D721Med (cell line): ENCODE measurements at regions not wholly inside any gene's neighbourhood (a gene's known extent, or its start where the extent isn't known, plus 50 kb on each side); places are given as distances from the start of the nearest gene placed in this dataset.

Source experiments
- DNase-seq: peaks from one replicate; pipeline ENCODE4 v3.0.0; 2011; ENCODE audit warnings: low spot score; ENCODE audit not compliant: insufficient read length
- FAIRE-seq: peaks from 2 replicates; lab custom pipeline; 2011; peaks lifted over from hg19 to GRCh38; lab: Jason Lieb, UNC
- TF ChIP-seq, protein P1 (sequence below): IDR thresholded peaks from 2 replicates; pipeline ENCODE4 v1.5.1; 2012; ENCODE audit warnings: mild to moderate bottlenecking, control low read depth; ENCODE audit not compliant: insufficient read depth; ENCODE audit errors: missing control alignments

DNA sequence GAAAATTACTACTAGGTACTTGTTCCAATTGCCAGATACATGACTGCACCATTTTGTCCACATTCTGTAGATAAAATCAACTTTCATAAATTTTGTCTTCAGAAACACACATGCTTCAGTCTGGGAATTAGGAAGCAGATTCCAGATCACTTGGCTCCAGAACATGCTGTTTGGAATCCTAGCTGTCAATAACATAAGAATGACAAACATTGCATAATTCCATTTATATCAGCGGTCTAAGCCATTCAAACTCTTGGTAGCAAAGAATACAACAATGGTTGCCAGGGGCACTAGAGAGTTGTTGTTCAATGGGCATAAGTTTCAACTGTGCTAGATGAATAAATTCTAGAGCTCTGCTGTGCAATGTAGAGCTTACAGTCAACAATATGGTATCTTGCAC lies 1112.1 kb upstream of the AGA start:
- TF ChIP-seq, protein P1, sequence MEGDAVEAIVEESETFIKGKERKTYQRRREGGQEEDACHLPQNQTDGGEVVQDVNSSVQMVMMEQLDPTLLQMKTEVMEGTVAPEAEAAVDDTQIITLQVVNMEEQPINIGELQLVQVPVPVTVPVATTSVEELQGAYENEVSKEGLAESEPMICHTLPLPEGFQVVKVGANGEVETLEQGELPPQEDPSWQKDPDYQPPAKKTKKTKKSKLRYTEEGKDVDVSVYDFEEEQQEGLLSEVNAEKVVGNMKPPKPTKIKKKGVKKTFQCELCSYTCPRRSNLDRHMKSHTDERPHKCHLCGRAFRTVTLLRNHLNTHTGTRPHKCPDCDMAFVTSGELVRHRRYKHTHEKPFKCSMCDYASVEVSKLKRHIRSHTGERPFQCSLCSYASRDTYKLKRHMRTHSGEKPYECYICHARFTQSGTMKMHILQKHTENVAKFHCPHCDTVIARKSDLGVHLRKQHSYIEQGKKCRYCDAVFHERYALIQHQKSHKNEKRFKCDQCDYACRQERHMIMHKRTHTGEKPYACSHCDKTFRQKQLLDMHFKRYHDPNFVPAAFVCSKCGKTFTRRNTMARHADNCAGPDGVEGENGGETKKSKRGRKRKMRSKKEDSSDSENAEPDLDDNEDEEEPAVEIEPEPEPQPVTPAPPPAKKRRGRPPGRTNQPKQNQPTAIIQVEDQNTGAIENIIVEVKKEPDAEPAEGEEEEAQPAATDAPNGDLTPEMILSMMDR: no peak
- DNase-seq (no peak), FAIRE-seq (no peak)

DNA sequence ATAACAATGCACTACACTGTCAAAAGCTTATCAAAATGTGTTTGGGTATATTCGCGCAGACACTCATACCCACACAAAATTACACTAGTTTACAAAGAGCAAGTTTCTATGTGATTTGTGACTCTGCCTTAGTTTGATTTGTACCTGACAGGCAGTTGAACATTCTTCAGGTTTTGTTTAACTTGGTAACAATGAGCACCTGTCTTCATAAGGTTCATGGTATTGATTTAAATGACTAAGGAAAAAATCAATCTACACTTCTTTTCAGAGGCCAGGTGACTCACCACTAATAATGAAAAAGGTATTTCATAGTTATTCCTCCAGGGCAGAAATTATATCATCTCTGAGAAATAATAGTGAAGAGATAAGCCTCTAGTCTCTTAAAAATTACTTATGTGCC lies 1114.6 kb upstream of the AGA start:
- FAIRE-seq (no peak), DNase-seq (no peak)
- TF ChIP-seq, protein P1: no peak

DNA sequence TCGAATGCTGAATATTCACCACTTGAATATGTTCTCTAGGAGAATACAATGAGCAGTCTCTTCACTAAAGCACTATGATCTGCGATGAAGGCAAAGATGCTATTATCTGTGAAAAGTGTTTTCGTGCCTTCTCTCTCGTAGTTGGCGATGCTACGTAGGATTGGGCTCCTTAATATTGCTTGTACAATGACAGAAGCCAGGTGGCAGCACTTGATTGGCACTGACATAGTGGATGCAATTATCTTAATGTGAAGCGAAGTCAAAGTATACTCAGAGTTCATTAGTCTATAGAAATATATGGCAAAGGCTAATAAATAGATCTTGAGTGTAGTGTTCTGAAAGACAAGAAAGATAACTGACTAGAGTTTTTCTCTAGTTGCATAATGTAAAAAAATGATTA lies 1135.7 kb upstream of the AGA start:
- TF ChIP-seq, protein P1: peak; percentile 56
- FAIRE-seq (no peak), DNase-seq (no peak)

DNA sequence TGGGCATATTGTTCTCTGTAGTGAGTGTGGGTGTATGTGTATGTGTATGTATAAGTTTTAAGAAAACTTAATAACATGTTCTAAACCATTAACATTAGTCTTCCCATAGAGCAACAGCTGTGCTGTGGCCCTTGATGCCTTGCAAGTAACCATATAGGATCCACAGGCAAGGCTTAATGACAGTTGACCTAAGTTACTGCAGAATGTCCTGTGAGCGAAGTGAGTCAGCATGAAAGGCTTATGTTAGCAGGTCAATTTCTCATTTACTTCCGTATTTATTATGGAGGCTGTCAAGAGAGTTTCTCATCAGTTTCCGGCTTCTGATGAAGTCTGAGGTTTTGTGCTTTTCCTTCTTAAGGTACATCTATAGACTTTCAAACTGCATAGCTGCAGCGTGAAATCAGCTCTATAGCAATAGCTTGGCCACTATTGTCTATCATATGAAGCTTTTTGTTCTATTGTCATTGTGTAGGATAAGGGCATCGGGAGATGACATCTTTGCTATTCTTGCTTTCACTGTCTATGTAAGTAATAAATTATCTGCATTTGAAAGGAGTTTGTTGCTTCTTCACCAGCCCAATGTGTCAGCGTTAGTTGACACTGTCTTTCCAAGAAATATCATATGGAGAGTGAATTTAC lies 1153.4 kb upstream of the AGA start:
- no peak for FAIRE-seq
- no peak for DNase-seq
- TF ChIP-seq, protein P1: no peak

DNA sequence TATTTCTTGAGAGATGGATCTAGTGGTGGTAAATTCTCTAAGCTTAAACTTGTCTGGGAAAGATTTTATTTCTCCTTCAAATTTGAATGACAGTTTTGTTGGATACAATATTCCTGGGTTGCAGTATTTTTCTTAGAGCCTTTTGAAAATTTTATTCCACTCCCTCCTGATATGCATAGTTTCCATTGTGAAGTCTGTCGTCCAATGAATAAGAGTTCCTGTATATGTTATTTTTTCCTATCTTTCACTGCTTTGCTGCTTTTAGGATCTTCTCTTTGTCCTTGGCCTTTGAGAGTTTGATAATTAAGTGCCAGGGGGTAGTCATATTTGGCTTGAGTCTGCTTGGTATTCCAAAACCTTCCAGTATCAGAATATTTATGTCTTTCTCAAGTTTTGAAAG lies 1156.4 kb upstream of the AGA start:
- TF ChIP-seq, protein P1: no peak
- no peak for DNase-seq
- FAIRE-seq: no peak

DNA sequence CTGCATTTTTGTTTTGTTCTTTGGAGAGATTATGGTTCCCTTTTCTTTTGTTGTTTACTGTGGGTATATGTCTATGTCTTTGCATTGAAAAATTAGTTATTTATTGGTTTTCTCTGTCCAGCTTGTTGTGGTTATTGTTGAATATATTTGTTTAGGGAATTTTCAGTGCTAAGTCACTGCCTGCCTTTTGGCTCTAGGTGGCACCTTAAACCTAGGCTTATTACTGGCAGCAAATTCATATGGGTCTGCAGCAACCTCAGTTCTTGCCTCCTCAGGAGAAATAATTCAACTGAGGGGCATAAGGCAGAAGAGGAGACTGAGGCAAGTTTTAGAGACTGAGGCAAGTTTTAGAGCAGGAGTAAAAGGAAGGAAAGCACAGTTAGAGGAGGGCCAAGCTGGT lies 1157.3 kb upstream of the AGA start:
- FAIRE-seq (no peak), DNase-seq (no peak)
- TF ChIP-seq, protein P1: peak; percentile 53

DNA sequence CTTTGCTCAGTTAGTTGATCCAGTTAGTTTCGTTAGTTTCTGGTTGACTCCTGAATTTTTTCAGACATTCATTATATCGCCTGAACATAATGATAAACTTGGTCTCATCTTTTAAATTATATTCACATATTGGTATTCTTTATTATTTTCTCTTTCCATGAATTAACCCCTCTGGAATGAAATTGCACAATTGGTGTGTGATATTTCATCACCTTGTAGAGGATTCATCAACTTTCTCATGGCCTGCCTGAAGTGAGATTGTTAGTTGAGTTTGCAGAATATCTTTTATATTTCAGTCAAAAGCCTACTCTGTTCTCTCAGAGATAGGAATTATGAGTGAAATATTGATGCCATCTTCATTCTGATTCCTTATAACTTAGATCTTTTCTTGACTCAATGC lies 1160.6 kb upstream of the AGA start:
- TF ChIP-seq, protein P1: no peak
- FAIRE-seq (no peak), DNase-seq (no peak)
